OCI-LY1 (cell line): ENCODE measurements at regions not wholly inside any gene's neighbourhood (a gene's known extent, or its start where the extent isn't known, plus 50 kb on each side); places are given as distances from the start of the nearest gene placed in this dataset.

Source experiments
- H2AFZ ChIP-seq: fragments of 200-600 bp; sonication (generic), shearing (Covaris generic); 2 replicates; pipeline ENCODE4 v1.6.0; 2014; ENCODE audit warnings: antibody characterized with exemption, mild to moderate bottlenecking, low read length
- H3F3A ChIP-seq: fragments of 200-600 bp; sonication (generic), shearing (Covaris generic); 2 replicates; pipeline ENCODE4 v1.6.0; 2014; ENCODE audit warnings: mild to moderate bottlenecking, antibody characterized with exemption, low read length, moderate library complexity; ENCODE audit not compliant: insufficient read depth
- H3K27ac ChIP-seq: fragments of 200-600 bp; sonication (generic); 2 replicates; pipeline ENCODE4 v1.5.1; 2014; ENCODE audit warnings: low read length, mixed run types, mild to moderate bottlenecking, low read depth; ENCODE audit not compliant: poor library complexity, severe bottlenecking
- H3K27me3 ChIP-seq: fragments of 200-600 bp; sonication (generic); 2 replicates; pipeline ENCODE4 v1.6.0; 2014; ENCODE audit warnings: antibody characterized with exemption, mild to moderate bottlenecking, low read length, moderate library complexity; ENCODE audit not compliant: insufficient read depth
- H3K36me3 ChIP-seq: fragments of 200-600 bp; sonication (generic); 2 replicates; pipeline ENCODE4 v1.6.1; 2014; ENCODE audit warnings: mild to moderate bottlenecking, antibody characterized with exemption, low read length, moderate library complexity, mixed read lengths; ENCODE audit not compliant: insufficient read depth
- H3K4me1 ChIP-seq: fragments of 200-600 bp; sonication (generic); 2 replicates; pipeline ENCODE4 v1.5.1; 2014; ENCODE audit warnings: mild to moderate bottlenecking, low read length, moderate library complexity; ENCODE audit not compliant: insufficient read depth, severe bottlenecking
- H3K4me2 ChIP-seq: fragments of 200-600 bp; sonication (generic), shearing (Covaris generic); 2 replicates; pipeline ENCODE4 v1.6.1; 2014; ENCODE audit warnings: low read length
- H3K4me3 ChIP-seq: fragments of 200-600 bp; sonication (generic); 2 replicates; pipeline ENCODE4 v1.5.1; 2014; ENCODE audit warnings: low read length, low read depth, mild to moderate bottlenecking, mixed read lengths; ENCODE audit not compliant: poor library complexity, severe bottlenecking
- H3K79me2 ChIP-seq: fragments of 200-600 bp; shearing (Covaris generic); 2 replicates; pipeline ENCODE4 v1.6.1; 2016; ENCODE audit warnings: mixed run types, low read length, mixed read lengths; ENCODE audit not compliant: insufficient read depth
- H3K9ac ChIP-seq: fragments of 200-600 bp; sonication (generic), shearing (Covaris generic); 2 replicates; pipeline ENCODE4 v1.6.1; 2014; ENCODE audit warnings: mild to moderate bottlenecking, low read length, mixed read lengths
- H3K9me2 ChIP-seq: fragments of 200-600 bp; sonication (generic), shearing (Covaris generic); 2 replicates; pipeline ENCODE4 v1.6.1; 2014; ENCODE audit warnings: low read depth, mild to moderate bottlenecking, low read length, mixed read lengths
- H3K9me3 ChIP-seq: fragments of 200-600 bp; shearing (Covaris generic); 2 replicates; pipeline ENCODE4 v1.6.1; 2014; ENCODE audit warnings: low read length, mixed read lengths
- H4K20me1 ChIP-seq: fragments of 200-600 bp; sonication (generic), shearing (Covaris generic); 2 replicates; pipeline ENCODE4 v1.6.0; 2016; ENCODE audit warnings: mild to moderate bottlenecking, low read length; ENCODE audit not compliant: insufficient read depth
- EZH2 ChIP-seq: fragments of 200-600 bp; sonication (generic), shearing (Covaris generic); IDR thresholded peaks from 2 replicates; pipeline ENCODE4 v1.8.0; 2017; ENCODE audit warnings: borderline replicate concordance, mixed run types, mild to moderate bottlenecking, antibody characterized with exemption, low read length, moderate library complexity, mixed read lengths
- TF ChIP-seq, protein P1 (sequence below): fragments of 200-600 bp; sonication (generic), shearing (Covaris generic); IDR thresholded peaks from 2 replicates; pipeline ENCODE4 v1.5.1; 2017; ENCODE audit warnings: mild to moderate bottlenecking, antibody characterized with exemption, low read length, moderate library complexity, mixed read lengths

DNA sequence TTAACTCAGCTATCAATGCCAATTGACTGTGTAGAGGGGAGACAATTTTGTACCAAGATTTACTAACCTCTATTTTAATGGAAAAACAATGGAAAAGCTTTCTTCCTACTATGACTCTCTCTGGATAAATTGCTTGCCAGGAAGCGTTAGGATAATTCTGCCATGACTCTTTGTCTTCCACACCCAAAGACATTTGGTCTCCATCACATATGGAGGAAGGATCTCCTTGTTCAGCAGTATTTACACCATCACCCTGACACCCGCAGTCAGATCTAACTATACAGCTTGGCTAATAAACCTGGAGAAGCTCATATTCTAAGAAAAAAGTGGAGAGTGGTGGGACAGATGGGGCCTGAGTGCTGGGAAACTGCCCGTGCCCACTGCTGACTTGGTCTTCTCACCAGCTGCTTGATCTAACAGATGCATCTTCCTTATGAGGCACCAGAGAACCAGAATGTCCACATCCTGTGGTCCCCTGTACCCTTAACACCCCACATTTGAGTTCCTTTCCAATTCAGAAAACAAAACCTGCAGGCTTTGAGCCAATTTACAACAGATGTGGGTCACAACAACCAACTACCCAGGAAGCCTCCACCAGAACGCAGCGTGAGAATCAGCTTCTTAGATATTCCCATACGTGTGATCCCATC is 154.0 kb downstream of the DAD1 start:
- Histone ChIP-seq H3K9me2 (no peaks in the 10 kb centered on the region), H3K9me3 (no peaks in the 10 kb centered on the region), H2AFZ (no peak overlapping the region), H3K4me1 (peaks cover 40% of the 10 kb centered on the region), H3F3A (no peaks in the 10 kb centered on the region), H3K79me2 (no peaks in the 10 kb centered on the region), H3K4me2 (no peak overlapping the region), H3K9ac (no peak overlapping the region), H4K20me1 (no peaks in the 10 kb centered on the region), H3K27me3 (no peaks in the 10 kb centered on the region), H3K36me3 (no peaks in the 10 kb centered on the region; the same call in 1 of the 2 replicates), H3K27ac (no peak overlapping the region), H3K4me3 (no peak overlapping the region)
- TF ChIP-seq EZH2, result no peak
- TF ChIP-seq, protein P1, sequence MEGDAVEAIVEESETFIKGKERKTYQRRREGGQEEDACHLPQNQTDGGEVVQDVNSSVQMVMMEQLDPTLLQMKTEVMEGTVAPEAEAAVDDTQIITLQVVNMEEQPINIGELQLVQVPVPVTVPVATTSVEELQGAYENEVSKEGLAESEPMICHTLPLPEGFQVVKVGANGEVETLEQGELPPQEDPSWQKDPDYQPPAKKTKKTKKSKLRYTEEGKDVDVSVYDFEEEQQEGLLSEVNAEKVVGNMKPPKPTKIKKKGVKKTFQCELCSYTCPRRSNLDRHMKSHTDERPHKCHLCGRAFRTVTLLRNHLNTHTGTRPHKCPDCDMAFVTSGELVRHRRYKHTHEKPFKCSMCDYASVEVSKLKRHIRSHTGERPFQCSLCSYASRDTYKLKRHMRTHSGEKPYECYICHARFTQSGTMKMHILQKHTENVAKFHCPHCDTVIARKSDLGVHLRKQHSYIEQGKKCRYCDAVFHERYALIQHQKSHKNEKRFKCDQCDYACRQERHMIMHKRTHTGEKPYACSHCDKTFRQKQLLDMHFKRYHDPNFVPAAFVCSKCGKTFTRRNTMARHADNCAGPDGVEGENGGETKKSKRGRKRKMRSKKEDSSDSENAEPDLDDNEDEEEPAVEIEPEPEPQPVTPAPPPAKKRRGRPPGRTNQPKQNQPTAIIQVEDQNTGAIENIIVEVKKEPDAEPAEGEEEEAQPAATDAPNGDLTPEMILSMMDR, result no peak

DNA sequence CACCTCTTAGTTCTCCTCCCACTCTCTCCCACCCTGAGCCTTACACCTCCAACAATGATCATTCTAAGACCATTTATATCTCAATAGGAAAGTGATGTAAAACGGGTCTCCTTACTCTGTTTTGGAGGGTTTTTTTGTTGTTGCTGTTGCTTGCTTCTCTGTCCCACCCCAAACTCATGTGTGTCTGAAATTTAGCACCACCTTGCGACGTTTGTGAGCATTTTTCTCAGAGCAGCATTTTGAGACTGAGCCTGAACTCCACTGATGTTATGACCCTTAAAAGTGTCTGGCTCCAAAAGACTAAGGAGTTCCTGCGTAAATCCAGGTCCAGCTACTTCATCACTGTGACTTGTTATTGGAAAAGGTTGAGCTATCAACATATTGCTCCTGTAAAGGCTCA is 155.0 kb downstream of the DAD1 start:
- Histone ChIP-seq H3K9ac (peak overlapping the region; percentile 50; the same call in 1 of the 2 replicates), H3K4me3 (no peak overlapping the region), H4K20me1 (no peaks in the 10 kb centered on the region), H3K27me3 (no peaks in the 10 kb centered on the region), H3K79me2 (no peaks in the 10 kb centered on the region), H3K36me3 (no peaks in the 10 kb centered on the region; the same call in 1 of the 2 replicates), H3K27ac (peak overlapping the region; percentile 91), H3F3A (no peaks in the 10 kb centered on the region), H3K4me1 (peaks cover 50% of the 10 kb centered on the region), H2AFZ (no peak overlapping the region), H3K4me2 (peak overlapping the region; percentile 14; the same call in 1 of the 2 replicates), H3K9me3 (no peaks in the 10 kb centered on the region), H3K9me2 (no peaks in the 10 kb centered on the region)
- TF ChIP-seq EZH2, result no peak
- TF ChIP-seq, protein P1, result peak; percentile 82

DNA sequence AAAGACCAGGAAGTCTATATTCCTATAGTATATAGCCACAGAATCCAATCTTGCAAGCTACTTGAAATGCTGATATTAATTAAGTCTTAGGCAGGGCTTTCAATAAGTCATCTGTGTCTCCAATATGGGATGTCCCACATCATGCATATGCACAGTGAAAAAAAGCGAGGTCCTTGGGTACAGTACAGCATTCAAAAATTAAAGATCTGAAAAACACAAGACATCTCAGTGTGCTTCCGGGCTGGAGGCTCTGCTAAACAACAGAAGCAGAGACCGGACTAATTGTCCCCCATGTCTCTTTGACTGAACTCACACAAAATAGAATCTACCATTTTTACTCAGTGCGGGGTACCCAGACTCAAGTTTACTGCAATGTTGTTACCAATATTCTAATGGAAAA is 156.0 kb downstream of the DAD1 start:
- Histone ChIP-seq H3K36me3 (no peaks in the 10 kb centered on the region), H4K20me1 (no peaks in the 10 kb centered on the region), H3K9ac (peak overlapping the region; percentile 50; the same call in 1 of the 2 replicates), H3K9me2 (no peaks in the 10 kb centered on the region), H3K27ac (peak overlapping the region; percentile 91), H3K27me3 (no peaks in the 10 kb centered on the region), H3K4me2 (peak overlapping the region; percentile 60), H3K79me2 (no peaks in the 10 kb centered on the region), H3K4me3 (peak overlapping the region; percentile 17), H3K9me3 (no peaks in the 10 kb centered on the region), H3F3A (no peaks in the 10 kb centered on the region), H3K4me1 (peaks cover 58% of the 10 kb centered on the region), H2AFZ (no peak overlapping the region)
- TF ChIP-seq, protein P1, result no peak
- no peak for TF ChIP-seq EZH2
